ENCODE measurements at regions not wholly inside any gene's neighbourhood (a gene's known extent, or its start where the extent isn't known, plus 50 kb on each side); places are given as distances from the start of the nearest gene placed in this dataset.

GRCh38 chr11:92687724-92688123 lies 281.7 kb upstream of the MTNR1B start:
- no peak for ATAC-seq
- Histone ChIP-seq H3K27ac (no peak overlapping the region), H3K9me3 (no peaks in the 10 kb centered on the region), H3K4me3 (no peak overlapping the region), H3K36me3 (replicated peaks in 1 of 2; ENCODE audit: insufficient read depth in 1 of 2, low read depth in 2 of 2) (no peaks in the 10 kb centered on the region), H3K4me1 (no peaks in the 10 kb centered on the region), H3K27me3 (no peaks in the 10 kb centered on the region)
- DNase-seq = no peak
- intact Hi-C loops (cut with DNase I) = no loop called here
- TF ChIP-seq CTCF (IDR thresholded peaks at IDR 0.05) = no peak
- 68 to 81% methylated on average over 4 of the region's 4 CpGs for WGBS, 2 donors

DNA sequence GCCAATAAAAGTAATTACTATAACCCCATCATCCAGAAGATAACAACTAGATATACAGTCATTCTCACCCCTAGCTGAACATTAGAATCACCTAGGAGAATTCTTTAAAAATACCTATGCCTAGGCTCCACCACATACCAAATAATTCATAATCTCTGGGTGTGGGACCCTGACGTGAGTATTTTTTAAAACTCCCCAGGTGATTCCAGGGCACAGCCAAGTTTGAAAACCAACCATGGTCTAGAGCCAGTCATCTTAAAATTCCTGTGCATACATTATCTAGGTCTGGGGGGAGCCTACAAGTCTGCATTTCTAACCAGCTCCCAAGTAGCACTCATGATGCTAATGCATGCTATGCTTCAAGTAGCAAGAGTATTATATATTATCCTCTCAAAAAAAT lies 281.0 kb upstream of the MTNR1B start:
- Histone ChIP-seq H3K9me3 (no peaks in the 10 kb centered on the region), H3K27me3 (no peaks in the 10 kb centered on the region), H3K27ac (no peak overlapping the region), H3K36me3 (replicated peaks in 1 of 2; ENCODE audit: insufficient read depth in 1 of 2, low read depth in 2 of 2) (no peaks in the 10 kb centered on the region), H3K4me3 (no peak overlapping the region), H3K4me1 (no peaks in the 10 kb centered on the region)
- WGBS, 2 donors = 55 to 63% methylated on average over 1 of the region's 1 CpG
- TF ChIP-seq POLR2A (IDR thresholded peaks at IDR 0.05) (no peak), CTCF (IDR thresholded peaks at IDR 0.05) (no peak)
- DNase-seq = no peak
- intact Hi-C loops (cut with DNase I) = no loop called here
- ATAC-seq = no peak

GRCh38 chr11:92692826-92693546 lies 276.5 kb upstream of the MTNR1B start:
- Histone ChIP-seq H3K4me3 (no peak overlapping the region), H3K36me3 (replicated peaks in 1 of 2; ENCODE audit: insufficient read depth in 1 of 2, low read depth in 2 of 2) (no peaks in the 10 kb centered on the region), H3K9me3 (no peaks in the 10 kb centered on the region), H3K27me3 (no peaks in the 10 kb centered on the region), H3K4me1 (no peaks in the 10 kb centered on the region), H3K27ac (no peak overlapping the region)
- 53 to 64% methylated on average over 2 of the region's 2 CpGs for WGBS, 2 donors
- DNase-seq (no peak), ATAC-seq (no peak)
- no peak for TF ChIP-seq POLR2A (IDR thresholded peaks at IDR 0.05)
- no peak for TF ChIP-seq CTCF (IDR thresholded peaks at IDR 0.05)
- intact Hi-C loops (cut with DNase I) = no loop called here

GRCh38 chr11:92696076-92696475 lies 273.4 kb upstream of the MTNR1B start:
- DNase-seq (no peak), ATAC-seq (no peak)
- TF ChIP-seq CTCF (IDR thresholded peaks at IDR 0.05) (no peak), POLR2A (IDR thresholded peaks at IDR 0.05) (no peak)
- Histone ChIP-seq H3K9me3 (no peaks in the 10 kb centered on the region), H3K36me3 (replicated peaks in 1 of 2; ENCODE audit: insufficient read depth in 1 of 2, low read depth in 2 of 2) (no peaks in the 10 kb centered on the region), H3K4me1 (no peaks in the 10 kb centered on the region), H3K27ac (no peak overlapping the region), H3K4me3 (no peak overlapping the region), H3K27me3 (no peaks in the 10 kb centered on the region)
- WGBS, 2 donors = 40 to 71% methylated on average over 1 of the region's 1 CpG
- intact Hi-C loops (cut with DNase I) = no loop called here

Data from body of pancreas (tissue), 4 donors.